Bronchial epithelial cell (primary cell): ENCODE measurements at regions not wholly inside any gene's neighbourhood (a gene's known extent, or its start where the extent isn't known, plus 50 kb on each side); places are given as distances from the start of the nearest gene placed in this dataset.

ENCODE experiments used
- DNase-seq: peaks from one replicate; pipeline ENCODE4 v3.0.0-alpha.2; 2010; ENCODE audit warnings: low read depth
- FAIRE-seq: peaks from 2 replicates; lab custom pipeline; 2011; peaks lifted over from hg19 to GRCh38; lab: Jason Lieb, UNC
- H3K27me3 ChIP-seq: 2 replicates; pipeline ENCODE4 v1.5.1; 2011; ENCODE audit warnings: low read length; ENCODE audit not compliant: control insufficient read depth, insufficient read depth
- H3K36me3 ChIP-seq: 2 replicates; pipeline ENCODE4 v1.5.1; 2011; ENCODE audit warnings: low read length; ENCODE audit not compliant: control insufficient read depth, insufficient read depth
- H3K4me3 ChIP-seq: 2 replicates; pipeline ENCODE4 v1.5.1; 2011; ENCODE audit warnings: mild to moderate bottlenecking, low read depth, low read length, control low read depth
- TF ChIP-seq, protein P1 (sequence below): IDR thresholded peaks from 2 replicates; pipeline ENCODE4 v1.5.1; 2011; ENCODE audit warnings: mild to moderate bottlenecking, moderate library complexity, low read length, control low read depth, inconsistent platforms; ENCODE audit not compliant: insufficient read depth, severe bottlenecking

DNA sequence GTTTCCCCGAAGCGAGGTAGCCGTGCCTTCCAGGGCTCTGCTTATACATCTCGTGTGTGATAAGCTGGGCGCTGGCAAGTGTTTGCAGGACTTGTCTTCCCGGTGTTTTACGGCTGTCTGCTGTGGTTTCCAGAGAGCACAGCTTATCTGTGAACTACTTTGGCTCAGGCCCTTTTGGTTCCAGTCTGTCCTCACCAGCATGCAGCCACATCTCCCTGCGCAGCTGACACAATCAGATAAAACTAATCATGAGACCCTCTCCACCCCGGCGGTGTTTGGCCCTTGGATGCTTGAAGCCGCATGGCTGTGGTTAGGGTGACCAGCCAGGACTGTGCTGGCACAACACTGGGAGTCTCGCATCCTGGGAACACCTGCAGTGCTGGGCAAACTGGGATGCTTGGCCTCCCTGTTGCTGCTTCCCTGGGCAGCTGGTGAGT is 241.8 kb upstream of the FOXQ1 start:
- Histone ChIP-seq H3K4me3 (no peak overlapping the region), H3K36me3 (no peaks in the 10 kb centered on the region), H3K27me3 (peaks cover 11% of the 10 kb centered on the region)
- FAIRE-seq = no peak
- TF ChIP-seq, protein P1, sequence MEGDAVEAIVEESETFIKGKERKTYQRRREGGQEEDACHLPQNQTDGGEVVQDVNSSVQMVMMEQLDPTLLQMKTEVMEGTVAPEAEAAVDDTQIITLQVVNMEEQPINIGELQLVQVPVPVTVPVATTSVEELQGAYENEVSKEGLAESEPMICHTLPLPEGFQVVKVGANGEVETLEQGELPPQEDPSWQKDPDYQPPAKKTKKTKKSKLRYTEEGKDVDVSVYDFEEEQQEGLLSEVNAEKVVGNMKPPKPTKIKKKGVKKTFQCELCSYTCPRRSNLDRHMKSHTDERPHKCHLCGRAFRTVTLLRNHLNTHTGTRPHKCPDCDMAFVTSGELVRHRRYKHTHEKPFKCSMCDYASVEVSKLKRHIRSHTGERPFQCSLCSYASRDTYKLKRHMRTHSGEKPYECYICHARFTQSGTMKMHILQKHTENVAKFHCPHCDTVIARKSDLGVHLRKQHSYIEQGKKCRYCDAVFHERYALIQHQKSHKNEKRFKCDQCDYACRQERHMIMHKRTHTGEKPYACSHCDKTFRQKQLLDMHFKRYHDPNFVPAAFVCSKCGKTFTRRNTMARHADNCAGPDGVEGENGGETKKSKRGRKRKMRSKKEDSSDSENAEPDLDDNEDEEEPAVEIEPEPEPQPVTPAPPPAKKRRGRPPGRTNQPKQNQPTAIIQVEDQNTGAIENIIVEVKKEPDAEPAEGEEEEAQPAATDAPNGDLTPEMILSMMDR = no peak
- DNase-seq = no peak

GRCh38 chr6:1068905-1069304 is 243.0 kb upstream of the FOXQ1 start:
- no peak for DNase-seq
- Histone ChIP-seq H3K36me3 (no peaks in the 10 kb centered on the region), H3K4me3 (no peak overlapping the region), H3K27me3 (peaks cover 11% of the 10 kb centered on the region)
- TF ChIP-seq, protein P1 = no peak
- FAIRE-seq = no peak

GRCh38 chr6:1068068-1068467 is 243.8 kb upstream of the FOXQ1 start:
- FAIRE-seq (no peak), DNase-seq (peak; percentile 79)
- H3K27me3 ChIP-seq = peaks cover 11% of the 10 kb centered on the region
- H3K4me3 ChIP-seq = no peak overlapping the region
- H3K36me3 ChIP-seq = no peaks in the 10 kb centered on the region
- TF ChIP-seq, protein P1 = no peak

- no peak for FAIRE-seq
- DNase-seq = no peak
- no peak overlapping the region for H3K4me3 ChIP-seq
- peaks cover 11% of the 10 kb centered on the region for H3K27me3 ChIP-seq
- TF ChIP-seq, protein P1 = no peak
- no peaks in the 10 kb centered on the region for H3K36me3 ChIP-seq
Measured at GRCh38 chr6:1067346-1067745, 244.6 kb upstream of the FOXQ1 start.

- no peaks in the 10 kb centered on the region for H3K36me3 ChIP-seq
- FAIRE-seq (no peak), DNase-seq (no peak)
- no peak overlapping the region for H3K4me3 ChIP-seq
- TF ChIP-seq, protein P1 = no peak
- peaks cover 11% of the 10 kb centered on the region for H3K27me3 ChIP-seq
Measured at GRCh38 chr6:1066449-1067090, 245.3 kb upstream of the FOXQ1 start.

DNA sequence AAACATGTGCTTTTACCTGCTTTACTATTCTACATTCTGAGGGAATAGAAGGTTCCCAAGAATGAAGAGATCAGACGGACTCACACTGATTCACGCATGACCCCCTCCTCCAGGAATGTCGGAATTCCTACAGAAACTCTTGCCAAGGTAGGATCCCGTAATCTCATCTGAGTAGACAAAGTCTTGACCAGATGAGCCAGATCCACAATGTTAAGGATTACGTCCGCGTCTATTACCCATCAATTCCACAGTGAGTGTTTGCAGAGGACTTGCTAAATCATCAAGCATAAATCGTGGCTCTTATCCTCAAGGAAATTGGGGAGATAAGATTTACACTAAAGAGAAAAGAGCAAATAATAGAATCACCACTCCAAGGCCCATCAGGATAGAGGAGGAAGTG is 245.9 kb upstream of the FOXQ1 start:
- no peak for DNase-seq
- Histone ChIP-seq H3K4me3 (no peak overlapping the region), H3K27me3 (peaks cover 11% of the 10 kb centered on the region), H3K36me3 (no peaks in the 10 kb centered on the region)
- FAIRE-seq = no peak
- TF ChIP-seq, protein P1 = no peak
